GM12892 (cell line): ENCODE measurements at regions not wholly inside any gene's neighbourhood (a gene's known extent, or its start where the extent isn't known, plus 50 kb on each side); places are given as distances from the start of the nearest gene placed in this dataset.
"Not testable (repeated sequence)": the region's sequence is repeated elsewhere in the genome, so short reads cannot be mapped to it uniquely, and the experiment has no call there.

ENCODE experiments used
- POLR2A ChIP-seq: IDR thresholded peaks from 2 replicates; pipeline ENCODE4 v1.6.1; 2011; ENCODE audit warnings: low read depth, low read length, control low read depth
- POLR2AphosphoS5 ChIP-seq: IDR thresholded peaks from 2 replicates; pipeline ENCODE4 v1.6.1; 2011; ENCODE audit warnings: low read depth, low read length, control low read depth

- not testable (repeated sequence) for TF ChIP-seq POLR2AphosphoS5, POLR2A
Measured at GRCh38 chr6:58237124-58237523, 919.7 kb downstream of the PRIM2 start.
